ENCODE measurements at regions not wholly inside any gene's neighbourhood (a gene's known extent, or its start where the extent isn't known, plus 50 kb on each side); places are given as distances from the start of the nearest gene placed in this dataset.

DNA sequence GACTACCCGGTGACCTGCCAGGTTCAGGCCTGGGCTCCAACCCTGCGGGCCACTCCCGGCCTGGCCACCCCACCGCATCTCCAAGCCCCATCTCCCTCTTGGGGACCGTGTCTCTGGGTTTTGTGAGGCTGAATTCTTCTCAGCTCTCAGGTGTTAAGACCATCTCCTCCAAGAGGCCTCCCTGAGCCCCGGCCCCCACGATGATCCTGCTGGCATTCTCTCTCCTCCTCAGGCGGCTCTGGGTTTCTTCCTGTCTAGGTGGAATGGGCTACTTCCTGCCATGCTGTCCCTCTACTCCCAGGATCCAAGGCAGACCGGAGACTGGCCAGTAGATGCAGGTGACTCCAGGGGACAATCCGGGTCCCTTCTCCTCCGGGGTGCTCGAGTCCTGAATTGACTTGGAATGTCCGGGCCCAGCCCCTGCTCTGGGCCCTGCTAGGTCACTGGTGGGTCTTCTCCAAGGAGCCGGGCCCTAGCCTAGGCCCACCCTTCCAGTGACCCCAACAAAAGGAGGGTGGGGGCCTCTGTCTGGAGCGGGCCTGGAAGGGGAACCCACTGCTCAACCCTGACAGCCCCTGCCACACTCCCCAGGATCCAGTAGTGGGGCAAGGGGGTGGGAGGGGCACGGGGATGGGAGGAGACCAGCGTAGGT lies 219.8 kb downstream of the C9orf50 start:
- no peak for DNase-seq (ENCODE audit: low read depth)

DNA sequence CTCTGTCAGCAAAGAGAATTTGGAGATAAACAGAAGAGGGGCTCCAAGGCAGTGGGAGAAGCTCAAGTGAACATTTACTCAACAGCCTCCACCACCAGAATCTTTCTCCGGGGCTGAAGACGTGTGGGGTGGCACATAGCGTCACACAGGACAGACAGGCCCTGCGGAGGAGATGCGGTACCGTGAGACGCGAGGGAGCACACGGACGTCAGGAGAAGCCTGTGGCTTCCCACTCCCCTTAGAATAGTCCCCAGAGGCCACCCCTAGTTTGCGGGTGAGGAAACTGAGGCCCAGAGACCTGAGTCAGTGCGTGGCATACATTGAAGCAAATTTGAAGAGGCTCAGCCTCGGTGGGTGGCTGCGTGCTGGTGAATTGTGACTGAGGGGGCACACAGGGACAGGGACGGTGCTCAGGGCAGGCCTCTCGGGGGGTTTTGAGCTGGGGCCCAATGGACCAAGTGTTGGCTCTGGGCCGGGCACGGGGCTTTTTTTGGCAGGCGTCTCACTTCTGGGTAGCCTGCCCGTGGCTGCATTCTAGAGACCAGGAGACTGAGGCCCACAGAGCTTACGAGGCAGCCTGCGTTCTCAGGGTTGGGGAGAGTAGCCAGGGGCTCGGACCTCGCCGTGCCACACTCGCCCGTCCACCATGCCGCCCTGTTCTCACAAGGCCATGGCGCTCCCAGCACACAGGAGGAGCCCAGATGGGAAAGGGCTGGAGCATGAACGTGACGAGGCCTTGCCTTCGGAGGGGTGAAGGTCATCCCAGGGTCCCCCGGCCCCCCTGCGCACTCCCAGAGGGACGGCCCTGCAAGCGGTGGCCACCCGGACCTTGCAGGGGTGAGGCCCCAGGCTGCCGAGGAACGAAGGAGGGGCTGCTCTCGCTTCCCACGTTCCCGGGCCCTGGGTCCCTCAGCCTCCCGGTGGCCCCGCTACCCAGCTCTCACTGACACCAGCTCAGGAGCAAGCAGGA lies 220.6 kb downstream of the C9orf50 start:
- DNase-seq (ENCODE audit: low read depth) = no peak

DNA sequence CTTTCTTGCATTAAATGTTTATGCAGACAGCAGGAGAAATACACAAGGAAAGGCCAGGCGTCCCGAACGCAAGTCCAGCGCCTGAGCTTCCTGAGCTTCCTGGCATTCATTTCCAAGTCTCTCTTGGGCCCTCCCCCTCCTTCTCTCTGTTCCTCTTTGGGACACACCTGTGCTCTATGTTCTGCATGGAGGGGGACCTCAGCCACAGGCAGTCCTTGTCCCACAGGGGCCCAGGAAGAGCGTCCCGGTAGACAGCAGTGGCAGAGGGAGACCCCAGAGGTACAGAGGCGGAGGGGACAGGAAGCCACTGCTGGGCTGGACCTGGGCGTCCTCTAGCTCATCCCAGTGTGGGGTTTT lies 221.3 kb downstream of the C9orf50 start:
- DNase-seq (ENCODE audit: low read depth) = no peak

DNA sequence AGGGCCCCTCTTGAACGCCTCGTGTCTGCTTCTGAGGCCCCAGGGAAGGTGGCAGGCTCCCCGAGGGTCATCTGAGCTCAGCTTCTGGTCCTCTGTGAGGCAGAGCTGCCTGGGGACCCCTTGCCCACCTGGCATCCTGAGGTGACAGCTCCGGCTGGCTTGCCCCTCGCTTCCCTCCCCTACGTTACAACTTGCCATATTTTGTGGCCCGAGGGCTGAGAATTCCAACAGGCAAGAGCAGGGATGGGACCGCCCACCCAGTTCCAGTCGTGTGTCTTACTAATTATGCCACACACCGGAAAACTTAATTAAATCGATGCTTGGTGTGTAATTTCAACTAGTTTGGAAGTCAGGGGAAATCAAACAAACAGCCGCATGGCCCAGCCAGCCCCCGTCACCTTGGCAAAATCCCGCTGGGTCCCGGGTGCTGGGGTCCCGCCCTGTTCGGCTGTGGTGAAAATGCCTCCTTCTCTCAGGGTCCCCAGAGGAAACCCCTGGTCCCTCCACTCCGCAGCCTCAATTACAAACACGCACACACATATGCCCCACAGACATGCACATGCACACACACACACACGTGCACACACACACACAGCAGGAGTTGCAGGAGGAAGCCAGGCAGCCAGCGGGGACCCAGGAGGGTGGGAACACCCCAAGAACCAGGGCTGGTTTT lies 221.0 kb upstream of the IER5L start:
- DNase-seq (ENCODE audit: low read depth) = no peak

DNA sequence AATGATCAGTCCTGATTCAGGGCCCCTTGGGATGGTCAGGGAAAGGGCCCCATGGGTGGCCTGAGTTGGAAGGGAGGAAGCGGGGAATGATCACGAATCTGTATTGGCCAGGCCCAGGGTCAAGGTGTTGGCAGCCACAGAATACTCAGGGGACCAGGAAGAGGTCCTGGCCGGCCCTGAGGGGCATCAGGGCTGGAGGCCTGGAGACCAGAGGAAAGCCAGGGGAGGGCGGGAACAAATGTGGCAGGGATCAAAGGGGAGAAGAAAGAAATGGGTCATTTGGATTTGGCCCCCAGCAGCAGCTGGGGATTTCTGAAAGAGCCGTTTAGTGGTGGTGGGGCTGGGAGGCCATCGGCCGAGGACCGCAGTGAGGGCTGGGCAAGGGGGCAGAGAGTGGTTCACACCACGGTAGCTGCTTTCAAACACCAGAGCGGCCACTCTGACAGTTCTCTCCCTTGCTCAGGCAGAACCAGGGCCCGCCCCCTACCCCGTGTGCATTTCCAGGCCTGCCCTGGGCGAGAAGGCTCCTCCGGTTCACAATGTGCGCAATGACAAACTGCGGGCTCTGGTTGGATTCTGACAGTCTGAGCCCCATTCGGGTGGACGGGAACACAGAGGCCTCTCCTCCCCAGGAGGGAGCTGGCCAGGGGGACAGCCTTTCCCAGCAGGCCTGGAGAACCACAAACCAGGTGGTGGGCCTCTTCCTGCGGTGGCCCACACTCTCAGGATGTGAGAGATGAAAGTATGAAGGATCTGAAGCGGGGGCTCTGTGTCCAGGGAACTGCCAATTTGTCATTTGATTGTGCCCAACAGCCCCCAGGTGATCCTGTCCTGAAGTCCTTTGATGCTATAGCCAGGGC lies 220.3 kb upstream of the IER5L start:
- DNase-seq (ENCODE audit: low read depth) = no peak

DNA sequence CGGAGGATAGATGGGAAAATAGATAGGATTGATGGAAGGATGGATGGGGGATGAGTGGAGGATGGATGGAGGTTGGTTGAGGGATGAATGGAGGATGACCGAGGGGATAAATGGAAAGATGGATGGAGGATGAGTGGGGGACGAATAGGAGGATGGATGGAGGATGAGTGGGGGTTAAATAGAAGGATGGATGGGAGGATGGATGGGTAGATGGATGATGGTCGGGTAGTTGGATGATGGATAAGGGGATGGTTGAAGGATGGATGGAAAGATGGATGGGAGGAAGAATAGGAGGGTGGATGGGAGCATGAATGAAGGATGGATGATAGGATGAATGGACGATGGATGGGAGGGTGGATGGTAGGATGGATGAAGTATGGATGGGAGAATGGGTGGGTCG lies 219.3 kb upstream of the IER5L start:
- no peak for DNase-seq (ENCODE audit: low read depth)

DNA sequence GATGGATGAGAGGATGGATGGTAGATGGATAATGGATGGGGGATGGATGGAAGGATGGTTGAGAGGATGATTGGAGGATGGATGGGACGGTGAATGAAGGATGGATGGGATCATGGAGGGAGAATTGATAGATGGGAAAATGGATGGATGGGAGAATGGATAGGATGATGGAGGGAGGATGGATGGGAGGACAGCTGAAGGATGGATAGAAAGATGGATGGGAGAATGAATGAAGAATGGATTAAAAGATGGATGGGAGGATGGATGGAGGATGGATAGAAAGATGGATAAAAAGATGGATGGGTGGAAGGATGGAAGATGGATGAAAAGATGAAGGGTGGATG lies 218.3 kb upstream of the IER5L start:
- DNase-seq (ENCODE audit: low read depth) = no peak

DNA sequence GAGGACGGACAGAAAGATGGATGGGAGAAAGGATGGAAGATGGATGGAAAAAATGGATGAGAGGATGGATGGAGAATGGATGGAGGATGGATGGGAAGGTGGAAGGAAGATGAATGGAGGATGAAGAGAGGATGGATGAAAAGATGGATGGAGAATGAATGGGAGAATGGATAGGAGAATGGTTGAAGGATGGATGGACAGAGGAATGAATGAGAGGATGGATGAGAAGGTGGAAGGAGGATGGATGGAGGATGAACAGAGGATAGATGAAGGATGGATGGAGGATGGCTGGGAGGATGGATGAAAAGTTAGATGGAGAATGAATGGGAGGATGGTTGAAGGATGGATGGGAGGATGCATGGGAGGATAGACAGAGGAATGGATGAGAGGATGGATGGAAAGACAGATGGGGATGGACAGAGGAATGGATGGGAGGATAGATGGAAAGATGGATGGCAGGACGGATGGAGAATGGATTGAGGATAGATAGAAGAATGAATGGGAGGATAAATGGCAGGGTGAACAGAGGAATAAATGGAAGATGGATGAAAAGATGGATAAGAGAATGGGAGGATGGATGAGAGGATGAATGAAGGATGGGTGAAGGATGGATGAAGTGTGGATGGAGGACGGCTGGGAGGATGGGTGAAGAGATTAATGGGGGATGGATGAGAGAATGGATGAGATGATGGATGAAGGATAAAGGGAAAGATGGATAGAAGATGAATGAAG lies 217.7 kb upstream of the IER5L start:
- DNase-seq (ENCODE audit: low read depth) = no peak

DNA sequence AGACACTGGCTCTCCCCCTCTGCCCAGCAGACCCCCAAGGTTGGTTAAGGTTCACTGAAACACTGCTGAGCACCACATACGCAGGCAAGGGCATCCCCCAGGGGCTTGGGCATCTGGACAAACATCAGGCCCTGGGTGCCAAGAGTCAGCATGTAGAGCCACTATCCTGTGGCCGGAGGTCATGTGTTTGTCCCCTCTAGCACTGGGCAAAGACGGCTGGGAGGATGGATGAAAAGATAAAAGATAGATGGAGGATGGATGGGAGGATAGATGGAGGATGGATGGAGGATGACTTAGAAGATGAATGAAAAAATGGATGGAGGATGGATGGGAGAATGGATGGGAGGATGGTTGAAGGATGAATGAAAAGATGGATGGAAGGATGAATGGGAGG lies 216.8 kb upstream of the IER5L start:
- DNase-seq (ENCODE audit: low read depth) = no peak

- no peak for DNase-seq (ENCODE audit: low read depth)
These were observed 216.2 kb upstream of the IER5L start for GRCh38 chr9:129394061-129394885.

- no peak for DNase-seq (ENCODE audit: low read depth)
These were observed 215.0 kb upstream of the IER5L start for GRCh38 chr9:129393064-129393463.

GRCh38 chr9:129392093-129392541 lies 214.1 kb upstream of the IER5L start:
- no peak for DNase-seq (ENCODE audit: low read depth)

DNA sequence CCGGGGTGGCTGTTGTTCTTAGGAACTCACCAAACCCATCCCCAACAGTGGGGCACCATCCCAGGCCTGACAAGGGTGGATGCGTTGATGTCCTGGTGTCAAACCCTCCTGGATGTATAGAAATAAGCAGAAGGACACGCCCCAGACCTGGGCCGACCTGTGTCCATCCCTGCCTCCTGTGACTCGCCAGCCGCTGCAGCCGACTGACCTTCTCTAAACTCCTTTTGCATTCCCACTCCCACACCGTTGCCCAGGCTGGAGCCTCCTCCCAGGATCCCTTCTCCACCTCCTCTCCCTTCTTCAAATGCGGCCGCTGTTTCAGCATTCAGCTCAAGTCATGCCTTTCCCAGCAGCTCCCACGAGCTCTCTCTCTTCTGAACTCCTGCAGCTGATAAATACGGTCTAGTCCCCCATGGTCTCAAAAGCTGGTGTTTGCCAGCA lies 213.2 kb upstream of the IER5L start:
- DNase-seq (ENCODE audit: low read depth) = no peak

DNA sequence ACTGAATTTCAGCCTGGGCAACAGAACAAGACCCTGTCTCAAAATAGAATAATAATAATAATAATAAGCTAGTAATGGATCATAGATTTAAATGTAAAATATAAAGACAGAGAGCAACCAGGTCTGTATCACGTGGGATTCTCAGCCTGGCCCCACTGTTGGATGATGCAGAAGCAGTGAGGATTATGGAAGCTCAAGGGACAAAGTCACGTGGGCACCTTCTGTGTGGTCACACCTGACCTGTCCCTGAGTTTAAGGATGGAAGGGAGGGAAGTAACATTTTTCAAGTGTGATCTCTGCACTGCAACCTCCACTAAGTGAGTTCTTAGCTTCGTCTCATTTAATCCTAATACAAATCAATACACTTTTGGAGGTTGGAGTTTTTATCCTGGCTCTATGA lies 212.5 kb upstream of the IER5L start:
- DNase-seq (ENCODE audit: low read depth) = no peak

- DNase-seq (ENCODE audit: low read depth) = no peak
These were observed 209.8 kb upstream of the IER5L start for GRCh38 chr9:129387822-129388221.

- DNase-seq (ENCODE audit: low read depth) = no peak
These were observed 208.7 kb upstream of the IER5L start for GRCh38 chr9:129386812-129387177.

DNA sequence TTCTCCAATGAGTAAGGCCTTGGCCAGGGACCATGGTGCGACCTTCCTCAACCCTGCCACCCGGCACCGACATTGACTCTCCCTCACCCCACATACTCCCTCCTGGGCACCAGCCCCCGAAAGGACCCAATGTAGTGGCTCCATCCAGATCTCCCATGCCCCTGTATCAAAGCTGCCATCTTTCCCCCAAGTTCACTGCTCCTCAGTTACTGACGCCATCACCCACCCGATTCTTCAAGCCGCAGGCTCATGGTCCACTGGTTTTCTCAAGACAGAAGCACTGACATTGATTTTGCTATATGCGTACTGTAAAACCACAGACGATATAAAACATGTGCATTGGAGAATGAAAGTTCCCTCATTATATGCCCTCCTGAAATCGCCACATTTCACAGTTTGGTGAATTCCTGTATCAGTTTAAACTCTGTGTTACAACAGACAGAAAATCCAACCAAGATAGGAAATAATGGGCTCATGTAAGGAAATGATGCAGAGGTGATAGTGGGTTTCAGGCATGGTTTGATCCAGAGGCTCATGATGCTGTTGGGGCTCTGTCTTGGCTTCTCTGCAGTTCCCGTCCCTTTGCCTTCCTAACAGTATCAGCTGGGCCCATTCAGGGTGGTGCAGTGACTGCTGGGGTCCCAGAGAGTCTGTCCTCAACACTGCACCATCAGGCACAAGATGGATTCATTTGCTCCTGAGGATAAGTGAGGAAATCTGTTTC lies 207.3 kb upstream of the IER5L start:
- DNase-seq (ENCODE audit: low read depth) = no peak

- DNase-seq (ENCODE audit: low read depth) = no peak
These were observed 206.6 kb upstream of the IER5L start for GRCh38 chr9:129384491-129385210.
